ENCODE measurements at regions not wholly inside any gene's neighbourhood (a gene's known extent, or its start where the extent isn't known, plus 50 kb on each side); places are given as distances from the start of the nearest gene placed in this dataset.

- no peak for TF ChIP-seq POLR2A (IDR thresholded peaks at IDR 0.05)
- TF ChIP-seq, protein P1, sequence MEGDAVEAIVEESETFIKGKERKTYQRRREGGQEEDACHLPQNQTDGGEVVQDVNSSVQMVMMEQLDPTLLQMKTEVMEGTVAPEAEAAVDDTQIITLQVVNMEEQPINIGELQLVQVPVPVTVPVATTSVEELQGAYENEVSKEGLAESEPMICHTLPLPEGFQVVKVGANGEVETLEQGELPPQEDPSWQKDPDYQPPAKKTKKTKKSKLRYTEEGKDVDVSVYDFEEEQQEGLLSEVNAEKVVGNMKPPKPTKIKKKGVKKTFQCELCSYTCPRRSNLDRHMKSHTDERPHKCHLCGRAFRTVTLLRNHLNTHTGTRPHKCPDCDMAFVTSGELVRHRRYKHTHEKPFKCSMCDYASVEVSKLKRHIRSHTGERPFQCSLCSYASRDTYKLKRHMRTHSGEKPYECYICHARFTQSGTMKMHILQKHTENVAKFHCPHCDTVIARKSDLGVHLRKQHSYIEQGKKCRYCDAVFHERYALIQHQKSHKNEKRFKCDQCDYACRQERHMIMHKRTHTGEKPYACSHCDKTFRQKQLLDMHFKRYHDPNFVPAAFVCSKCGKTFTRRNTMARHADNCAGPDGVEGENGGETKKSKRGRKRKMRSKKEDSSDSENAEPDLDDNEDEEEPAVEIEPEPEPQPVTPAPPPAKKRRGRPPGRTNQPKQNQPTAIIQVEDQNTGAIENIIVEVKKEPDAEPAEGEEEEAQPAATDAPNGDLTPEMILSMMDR (IDR thresholded peaks at IDR 0.05), result no peak
These were observed 1228.3 kb upstream of the PCDH20 start for GRCh38 chr13:62643799-62644524.

Measured in ovary (tissue), 3 donors.